ENCODE measurements at regions not wholly inside any gene's neighbourhood (a gene's known extent, or its start where the extent isn't known, plus 50 kb on each side); places are given as distances from the start of the nearest gene placed in this dataset.

GRCh38 chr1:55696181-55696754, 481.1 kb upstream of the USP24 start:
- WGBS: 63% methylated on average over 10 of the region's 10 CpGs
- Histone ChIP-seq H3K4me3 (no peak overlapping the region), H3K27me3 (replicated peaks; ENCODE audit: insufficient read depth) (no peaks in the 10 kb centered on the region), H3K4me1 (replicated peaks) (peaks cover 4% of the 10 kb centered on the region), H3K9me3 (no peaks in the 10 kb centered on the region), H3K36me3 (no peaks in the 10 kb centered on the region), H3K27ac (peak overlapping the region in 1 of 2 donors; percentile 10)
- DNase-seq (ENCODE audit: low spot score): no peak
- TF ChIP-seq POLR2A (IDR thresholded peaks at IDR 0.05) (no peak), POLR2AphosphoS5 (IDR thresholded peaks at IDR 0.05) (no peak), CTCF (IDR thresholded peaks at IDR 0.05) (no peak)
- intact Hi-C loops (cut with DNase I): loop anchor here (10.0 kb wide), 1 partner anchor 879 kb away; the partner anchor contains the start of gene PLPP3

GRCh38 chr1:55695552-55695951, 480.4 kb upstream of the USP24 start:
- TF ChIP-seq POLR2AphosphoS5 (IDR thresholded peaks at IDR 0.05): no peak
- TF ChIP-seq POLR2A (IDR thresholded peaks at IDR 0.05): no peak
- no peak for TF ChIP-seq CTCF (IDR thresholded peaks at IDR 0.05)
- no peak overlapping the region for H3K27ac ChIP-seq
- WGBS: 84% methylated on average over 5 of the region's 5 CpGs

GRCh38 chr1:55695151-55695550, 480.0 kb upstream of the USP24 start:
- H3K4me1 ChIP-seq (replicated peaks): peaks cover under 1% of the 10 kb centered on the region
- no peak overlapping the region for H3K4me3 ChIP-seq
- no peak overlapping the region for H3K27ac ChIP-seq
- no peaks in the 10 kb centered on the region for H3K27me3 ChIP-seq (replicated peaks; ENCODE audit: insufficient read depth)
- TF ChIP-seq POLR2A (IDR thresholded peaks at IDR 0.05) (no peak), CTCF (IDR thresholded peaks at IDR 0.05) (no peak), POLR2AphosphoS5 (IDR thresholded peaks at IDR 0.05) (no peak)
- H3K9me3 ChIP-seq: no peaks in the 10 kb centered on the region
- intact Hi-C loops (cut with DNase I): loop anchor here (10.0 kb wide), 1 partner anchor 880 kb away; the partner anchor contains the start of gene PLPP3
- H3K36me3 ChIP-seq: no peaks in the 10 kb centered on the region
- DNase-seq (ENCODE audit: low spot score): no peak
- 77% methylated on average over 4 of the region's 4 CpGs for WGBS

More at GRCh38 chr1:55695552-55695951, 480.4 kb upstream of the USP24 start:
- no peak for DNase-seq (ENCODE audit: low spot score)
- Histone ChIP-seq H3K4me1 (replicated peaks) (peaks cover 4% of the 10 kb centered on the region), H3K4me3 (no peak overlapping the region), H3K27me3 (replicated peaks; ENCODE audit: insufficient read depth) (no peaks in the 10 kb centered on the region), H3K9me3 (no peaks in the 10 kb centered on the region), H3K36me3 (no peaks in the 10 kb centered on the region)
- intact Hi-C loops (cut with DNase I): loop anchor here (10.0 kb wide), 1 partner anchor 879 kb away; the partner anchor contains the start of gene PLPP3

- H3K4me1 ChIP-seq (replicated peaks): no peaks in the 10 kb centered on the region
- intact Hi-C loops (cut with DNase I): loop anchor here (10.0 kb wide), 1 partner anchor 880 kb away; the partner anchor contains the start of gene PLPP3
- no peaks in the 10 kb centered on the region for H3K27me3 ChIP-seq (replicated peaks; ENCODE audit: insufficient read depth)
- no peak for TF ChIP-seq POLR2A (IDR thresholded peaks at IDR 0.05)
- TF ChIP-seq POLR2AphosphoS5 (IDR thresholded peaks at IDR 0.05): peak; percentile 97
- no peak for TF ChIP-seq CTCF (IDR thresholded peaks at IDR 0.05)
- H3K36me3 ChIP-seq: no peaks in the 10 kb centered on the region
- DNase-seq (ENCODE audit: low spot score): peak; percentile 91
- no peak overlapping the region for H3K27ac ChIP-seq
- H3K4me3 ChIP-seq: no peak overlapping the region
- WGBS: 12% methylated on average over 2 of the region's 2 CpGs
- H3K9me3 ChIP-seq: no peaks in the 10 kb centered on the region
These were observed 479.2 kb upstream of the USP24 start for GRCh38 chr1:55694310-55694801.

- intact Hi-C loops (cut with DNase I): loop anchor here (10.0 kb wide), 1 partner anchor 882 kb away; the partner anchor contains the start of gene PLPP3
- DNase-seq (ENCODE audit: low spot score): no peak
- no peaks in the 10 kb centered on the region for H3K36me3 ChIP-seq
- H3K27ac ChIP-seq: no peak overlapping the region
- H3K4me1 ChIP-seq (replicated peaks): no peaks in the 10 kb centered on the region
- H3K27me3 ChIP-seq (replicated peaks; ENCODE audit: insufficient read depth): no peaks in the 10 kb centered on the region
- WGBS: 85% methylated on average over 1 of the region's 1 CpG
- no peaks in the 10 kb centered on the region for H3K9me3 ChIP-seq
- no peak overlapping the region for H3K4me3 ChIP-seq
- TF ChIP-seq CTCF (IDR thresholded peaks at IDR 0.05) (no peak), POLR2AphosphoS5 (IDR thresholded peaks at IDR 0.05) (no peak), POLR2A (IDR thresholded peaks at IDR 0.05) (no peak)
These were observed 477.6 kb upstream of the USP24 start for GRCh38 chr1:55692726-55693125.

All from prostate gland (tissue), 2 donors.